ENCODE measurements at regions not wholly inside any gene's neighbourhood (a gene's known extent, or its start where the extent isn't known, plus 50 kb on each side); places are given as distances from the start of the nearest gene placed in this dataset.

DNA sequence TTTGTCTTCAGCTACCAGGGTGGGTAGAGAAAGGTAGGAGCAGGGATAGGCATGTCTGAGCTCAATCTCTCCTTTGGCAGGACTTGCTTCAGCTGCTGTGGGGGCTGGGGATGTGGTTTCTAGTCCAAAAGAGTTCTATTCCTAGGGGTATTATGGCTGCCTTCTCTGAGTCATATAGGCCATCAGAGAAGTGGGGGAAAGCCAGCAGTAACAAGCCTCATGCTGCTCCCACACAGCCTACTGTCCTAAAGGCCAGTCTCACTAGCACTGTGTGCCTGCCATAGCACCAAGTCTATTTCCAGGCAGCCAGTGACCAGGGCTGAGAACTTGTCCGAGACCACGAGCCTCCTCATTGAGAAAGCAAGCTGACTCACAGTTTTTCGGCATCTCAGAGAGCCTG lies 270.6 kb downstream of the DCAF12L2 start:
- TF ChIP-seq, protein P1, sequence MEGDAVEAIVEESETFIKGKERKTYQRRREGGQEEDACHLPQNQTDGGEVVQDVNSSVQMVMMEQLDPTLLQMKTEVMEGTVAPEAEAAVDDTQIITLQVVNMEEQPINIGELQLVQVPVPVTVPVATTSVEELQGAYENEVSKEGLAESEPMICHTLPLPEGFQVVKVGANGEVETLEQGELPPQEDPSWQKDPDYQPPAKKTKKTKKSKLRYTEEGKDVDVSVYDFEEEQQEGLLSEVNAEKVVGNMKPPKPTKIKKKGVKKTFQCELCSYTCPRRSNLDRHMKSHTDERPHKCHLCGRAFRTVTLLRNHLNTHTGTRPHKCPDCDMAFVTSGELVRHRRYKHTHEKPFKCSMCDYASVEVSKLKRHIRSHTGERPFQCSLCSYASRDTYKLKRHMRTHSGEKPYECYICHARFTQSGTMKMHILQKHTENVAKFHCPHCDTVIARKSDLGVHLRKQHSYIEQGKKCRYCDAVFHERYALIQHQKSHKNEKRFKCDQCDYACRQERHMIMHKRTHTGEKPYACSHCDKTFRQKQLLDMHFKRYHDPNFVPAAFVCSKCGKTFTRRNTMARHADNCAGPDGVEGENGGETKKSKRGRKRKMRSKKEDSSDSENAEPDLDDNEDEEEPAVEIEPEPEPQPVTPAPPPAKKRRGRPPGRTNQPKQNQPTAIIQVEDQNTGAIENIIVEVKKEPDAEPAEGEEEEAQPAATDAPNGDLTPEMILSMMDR (conservative IDR thresholded peaks at IDR 0.05) = no peak
- no peak for TF ChIP-seq ZFX (IDR thresholded peaks at IDR 0.05)

Data from C4-2B (cell line).